D341Med (cell line): ENCODE measurements at regions not wholly inside any gene's neighbourhood (a gene's known extent, or its start where the extent isn't known, plus 50 kb on each side); places are given as distances from the start of the nearest gene placed in this dataset.

Source experiments
- DNase-seq: peaks from one replicate; pipeline ENCODE4 v3.0.0; 2012; ENCODE audit warnings: low spot score

- no peak for DNase-seq
Measured at GRCh38 chr15:67992411-67992810, 61.7 kb upstream of the PIAS1 start.

GRCh38 chr15:67992834-67993233 is 61.3 kb upstream of the PIAS1 start:
- DNase-seq = no peak

- DNase-seq = no peak
Measured at GRCh38 chr15:67997996-67998395, 56.1 kb upstream of the PIAS1 start.

GRCh38 chr15:67998599-67999133 is 55.4 kb upstream of the PIAS1 start:
- no peak for DNase-seq

- no peak for DNase-seq
Measured at GRCh38 chr15:67999320-68000100, 54.6 kb upstream of the PIAS1 start.

GRCh38 chr15:68000754-68001153 is 53.4 kb upstream of the PIAS1 start:
- no peak for DNase-seq

- DNase-seq = no peak
Measured at GRCh38 chr15:68001811-68002210, 52.3 kb upstream of the PIAS1 start.

- no peak for DNase-seq
Measured at GRCh38 chr15:68003297-68003696, 50.8 kb upstream of the PIAS1 start.
